Muscle of back (tissue), 3 donors: ENCODE measurements at regions not wholly inside any gene's neighbourhood (a gene's known extent, or its start where the extent isn't known, plus 50 kb on each side); places are given as distances from the start of the nearest gene placed in this dataset.
A peak's percentile ranks its signal among the peaks of the same experiment; 100 is the strongest.

Source experiments
- DNase-seq, 3 donors: peaks; one replicate each; pipeline versions ENCODE4 v3.0.0 to v3.0.0-alpha.2; 2013

- no peak for DNase-seq
Measured at GRCh38 chr20:16678779-16679178, 51.0 kb upstream of the SNRPB2 start.

DNA sequence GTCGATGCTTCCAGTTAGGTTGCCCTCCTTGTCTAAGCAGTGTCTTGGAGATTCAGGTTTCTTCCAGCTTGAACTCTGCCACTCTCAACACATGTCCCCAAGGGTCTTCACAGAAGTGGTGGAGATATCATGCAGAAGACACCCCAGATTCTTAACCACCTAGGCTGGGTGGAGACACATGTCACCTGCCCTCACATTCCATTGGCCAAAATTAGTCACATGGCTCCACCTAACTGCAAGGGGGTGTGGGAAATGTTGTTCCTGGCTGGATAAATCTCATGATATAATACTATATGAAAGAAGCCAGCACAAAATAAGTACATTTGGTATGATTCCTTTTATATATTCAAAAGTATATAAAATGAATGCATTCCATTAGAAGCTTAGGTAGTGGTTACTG is 52.9 kb upstream of the SNRPB2 start:
- DNase-seq: no peak

- no peak for DNase-seq
Measured at GRCh38 chr20:16675001-16675564, 54.7 kb upstream of the SNRPB2 start.

GRCh38 chr20:16674243-16674642 is 55.6 kb upstream of the SNRPB2 start:
- no peak for DNase-seq

- DNase-seq: no peak
Measured at GRCh38 chr20:16672299-16672698, 57.5 kb upstream of the SNRPB2 start.

DNA sequence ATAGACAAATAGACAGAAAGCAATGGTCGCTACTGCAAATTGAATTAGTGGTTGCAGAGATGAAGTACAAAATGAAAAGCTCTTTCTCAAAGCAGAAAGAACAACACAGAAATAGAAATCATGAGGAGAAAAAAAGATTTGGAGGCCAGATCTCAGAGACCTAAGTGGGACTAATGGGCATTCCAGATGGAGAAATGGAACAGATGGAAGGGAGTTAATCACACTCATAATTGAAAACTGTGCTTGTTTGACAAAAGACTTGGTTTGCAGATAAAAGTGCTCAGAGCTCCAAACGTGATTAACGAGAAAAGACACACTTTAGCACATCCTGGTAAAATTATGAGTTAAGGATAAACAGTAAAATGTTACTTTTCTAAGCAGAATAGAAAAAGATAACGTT is 58.1 kb upstream of the SNRPB2 start:
- DNase-seq: no peak

DNA sequence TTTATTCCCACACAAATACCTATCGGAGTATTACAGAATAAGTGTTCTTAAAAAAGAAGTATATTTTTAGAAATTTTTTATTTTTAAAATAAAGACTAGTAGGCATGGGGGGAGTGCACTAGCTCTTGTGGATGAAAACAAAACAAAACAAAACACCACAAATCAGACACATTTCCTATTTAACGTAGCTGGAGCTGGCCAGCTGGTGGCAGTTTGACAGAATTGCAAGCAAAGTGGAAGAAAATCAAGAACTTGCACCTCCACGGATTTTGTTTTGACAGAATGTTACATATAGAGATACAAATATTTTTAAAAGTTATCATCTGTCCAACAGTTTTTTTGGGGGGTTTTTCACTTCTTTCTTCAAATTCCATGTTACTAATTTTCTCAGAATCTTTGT is 63.6 kb upstream of the SNRPB2 start:
- DNase-seq: no peak

GRCh38 chr20:16664020-16664419 is 65.8 kb upstream of the SNRPB2 start:
- peak; percentile 27 to 55 (median 38) for DNase-seq

GRCh38 chr20:16662467-16662866 is 67.4 kb upstream of the SNRPB2 start:
- peak; percentile 42 to 61 (median 43) for DNase-seq

- peak; percentile 18 to 43 (median 41) for DNase-seq
Measured at GRCh38 chr20:16661756-16662155, 68.1 kb upstream of the SNRPB2 start.

DNA sequence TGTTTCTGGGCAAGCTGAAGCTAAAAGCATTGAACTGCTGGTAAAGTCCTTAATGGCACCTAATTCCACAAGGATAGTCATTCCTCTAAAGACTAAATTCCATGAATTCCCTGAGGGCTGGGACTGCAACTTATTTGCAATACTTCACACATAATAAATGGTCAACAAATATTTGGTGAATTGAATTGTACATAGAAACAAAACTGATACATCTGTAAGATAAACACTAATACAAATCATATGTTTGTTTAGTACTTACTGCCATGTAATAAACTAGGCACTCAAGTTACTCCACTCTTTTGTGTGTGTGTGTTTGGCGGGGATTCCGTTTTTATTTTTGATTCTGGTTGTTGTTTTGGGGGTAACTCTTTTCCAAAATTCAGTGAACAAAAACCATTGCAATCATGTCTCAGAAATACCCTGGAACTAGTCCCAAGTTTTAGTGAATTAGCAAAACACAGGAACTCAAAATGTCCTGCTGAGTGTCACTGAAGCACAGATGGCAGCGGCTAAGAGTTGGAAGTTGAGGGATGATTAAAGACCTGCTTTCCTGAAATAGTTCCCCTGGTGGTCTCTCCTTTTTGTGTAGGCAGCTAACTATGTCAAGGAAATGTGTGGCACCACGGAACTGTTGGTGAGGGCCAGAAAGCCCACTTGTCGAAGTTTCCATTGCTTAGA is 74.8 kb upstream of the SNRPB2 start:
- no peak for DNase-seq

- DNase-seq: no peak
Measured at GRCh38 chr20:16653266-16653665, 76.6 kb upstream of the SNRPB2 start.

DNA sequence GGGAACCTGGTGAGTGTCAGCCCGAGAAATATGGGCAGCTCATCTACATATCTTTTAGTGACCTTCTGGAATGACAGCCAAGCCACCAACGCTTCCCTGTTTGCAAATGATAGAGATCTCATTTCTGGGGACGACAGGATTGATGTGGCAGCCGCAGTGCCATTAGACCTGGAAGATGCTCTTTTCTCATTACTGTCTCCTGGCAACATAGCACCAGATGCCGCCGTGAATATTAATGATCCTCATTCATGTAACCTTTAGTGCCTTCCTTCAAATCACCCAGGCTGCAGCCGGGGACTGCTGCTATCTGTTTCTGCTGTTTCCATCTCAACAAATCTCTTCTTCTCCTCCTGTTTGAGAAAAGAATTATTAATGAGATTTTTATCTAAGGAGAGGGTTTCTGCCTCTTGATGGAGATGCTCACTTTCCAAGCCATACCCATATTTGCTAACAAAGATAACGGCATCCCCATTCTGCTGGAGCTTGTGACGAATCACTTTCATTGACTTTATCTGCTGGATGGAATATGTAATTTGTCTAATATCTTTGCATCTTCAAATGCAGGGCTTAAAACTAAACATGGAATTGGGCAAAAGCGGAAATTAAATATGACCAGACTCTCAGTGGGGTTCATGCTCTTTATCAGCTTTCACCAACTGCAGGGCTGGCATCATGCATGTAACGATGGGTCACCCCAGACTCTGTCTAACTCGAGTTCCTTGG is 74.8 kb upstream of the KIF16B start:
- no peak for DNase-seq

- no peak for DNase-seq
Measured at GRCh38 chr20:16641511-16642023, 68.3 kb upstream of the KIF16B start.

GRCh38 chr20:16639027-16639941 is 66.0 kb upstream of the KIF16B start:
- no peak for DNase-seq

GRCh38 chr20:16637797-16638196 is 64.5 kb upstream of the KIF16B start:
- no peak for DNase-seq

- no peak for DNase-seq
Measured at GRCh38 chr20:16626849-16627248, 53.6 kb upstream of the KIF16B start.

DNA sequence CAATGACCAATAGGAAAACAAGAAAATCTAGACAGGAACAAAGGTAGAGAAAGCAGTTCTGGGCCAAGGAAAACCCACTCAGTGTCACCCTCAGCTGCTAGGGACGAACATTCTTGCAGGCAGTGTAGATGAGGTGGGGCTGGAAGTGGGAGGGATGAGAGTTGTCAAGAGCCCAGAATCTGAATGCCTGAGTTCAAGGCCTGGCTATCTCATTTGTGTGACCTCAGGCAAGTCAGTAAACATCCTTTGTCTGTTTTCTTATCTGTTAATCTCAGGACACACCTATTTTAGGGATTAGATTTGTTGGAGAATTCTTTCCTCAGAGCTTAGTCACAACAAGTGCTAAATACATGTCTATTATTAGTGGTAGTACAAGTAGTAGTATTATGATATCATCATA is 50.9 kb upstream of the KIF16B start:
- no peak for DNase-seq
